ENCODE measurements at regions not wholly inside any gene's neighbourhood (a gene's known extent, or its start where the extent isn't known, plus 50 kb on each side); places are given as distances from the start of the nearest gene placed in this dataset.
"Not testable (repeated sequence)": the region's sequence is repeated elsewhere in the genome, so short reads cannot be mapped to it uniquely, and the experiment has no call there.

GRCh38 chr13:73162912-73163911 lies 104.4 kb downstream of the KLF5 start:
- no peak for DNase-seq
- TF ChIP-seq GATA1 (IDR thresholded peaks at IDR 0.05; ENCODE audit: low read depth, low read length) (no peak), POLR2A (IDR thresholded peaks at IDR 0.05; ENCODE audit: low read length) (no peak)

- not testable (repeated sequence) for DNase-seq
Measured at GRCh38 chr13:73160371-73161031, 101.7 kb downstream of the KLF5 start.

GRCh38 chr13:73158851-73159250 lies 100.0 kb downstream of the KLF5 start:
- DNase-seq = no peak
- no peak for TF ChIP-seq GATA1 (IDR thresholded peaks at IDR 0.05; ENCODE audit: low read depth, low read length)
- no peak for TF ChIP-seq POLR2A (IDR thresholded peaks at IDR 0.05; ENCODE audit: low read length)

GRCh38 chr13:73157031-73157430 lies 98.2 kb downstream of the KLF5 start:
- no peak for TF ChIP-seq POLR2A (IDR thresholded peaks at IDR 0.05; ENCODE audit: low read length)
- TF ChIP-seq GATA1 (IDR thresholded peaks at IDR 0.05; ENCODE audit: low read depth, low read length) = no peak
- DNase-seq = no peak

- DNase-seq = no peak
- TF ChIP-seq GATA1 (IDR thresholded peaks at IDR 0.05; ENCODE audit: low read depth, low read length) = no peak
- TF ChIP-seq POLR2A (IDR thresholded peaks at IDR 0.05; ENCODE audit: low read length) = no peak
Measured at GRCh38 chr13:73146707-73147106, 87.9 kb downstream of the KLF5 start.

GRCh38 chr13:73142071-73142470 lies 83.3 kb downstream of the KLF5 start:
- no peak for DNase-seq
- TF ChIP-seq GATA1 (IDR thresholded peaks at IDR 0.05; ENCODE audit: low read depth, low read length) (no peak), POLR2A (IDR thresholded peaks at IDR 0.05; ENCODE audit: low read length) (no peak)

- TF ChIP-seq POLR2A (IDR thresholded peaks at IDR 0.05; ENCODE audit: low read length) = no peak
- no peak for TF ChIP-seq GATA1 (IDR thresholded peaks at IDR 0.05; ENCODE audit: low read depth, low read length)
- no peak for DNase-seq
Measured at GRCh38 chr13:73141292-73141771, 82.5 kb downstream of the KLF5 start.

- TF ChIP-seq GATA1 (IDR thresholded peaks at IDR 0.05; ENCODE audit: low read depth, low read length) (no peak), POLR2A (IDR thresholded peaks at IDR 0.05; ENCODE audit: low read length) (no peak)
Measured at GRCh38 chr13:73140801-73141200, 82.0 kb downstream of the KLF5 start.

GRCh38 chr13:73138638-73139491 lies 80.1 kb downstream of the KLF5 start:
- TF ChIP-seq GATA1 (IDR thresholded peaks at IDR 0.05; ENCODE audit: low read depth, low read length) = no peak
- no peak for TF ChIP-seq POLR2A (IDR thresholded peaks at IDR 0.05; ENCODE audit: low read length)
- DNase-seq = no peak

More at GRCh38 chr13:73140801-73141200, 82.0 kb downstream of the KLF5 start:
- DNase-seq = no peak

GRCh38 chr13:73138276-73138637 lies 79.5 kb downstream of the KLF5 start:
- TF ChIP-seq POLR2A (IDR thresholded peaks at IDR 0.05; ENCODE audit: low read length) (no peak), GATA1 (IDR thresholded peaks at IDR 0.05; ENCODE audit: low read depth, low read length) (no peak)
- DNase-seq = no peak

- no peak for DNase-seq
Measured at GRCh38 chr13:73136776-73137175, 78.0 kb downstream of the KLF5 start.

GRCh38 chr13:73133531-73133930 lies 74.7 kb downstream of the KLF5 start:
- TF ChIP-seq GATA1 (IDR thresholded peaks at IDR 0.05; ENCODE audit: low read depth, low read length) = no peak
- TF ChIP-seq POLR2A (IDR thresholded peaks at IDR 0.05; ENCODE audit: low read length) = no peak
- DNase-seq = no peak

More at GRCh38 chr13:73136776-73137175, 78.0 kb downstream of the KLF5 start:
- TF ChIP-seq GATA1 (IDR thresholded peaks at IDR 0.05; ENCODE audit: low read depth, low read length) = no peak
- TF ChIP-seq POLR2A (IDR thresholded peaks at IDR 0.05; ENCODE audit: low read length) = no peak

GRCh38 chr13:73131247-73131646 lies 72.4 kb downstream of the KLF5 start:
- no peak for DNase-seq
- TF ChIP-seq POLR2A (IDR thresholded peaks at IDR 0.05; ENCODE audit: low read length) (no peak), GATA1 (IDR thresholded peaks at IDR 0.05; ENCODE audit: low read depth, low read length) (no peak)

- TF ChIP-seq GATA1 (IDR thresholded peaks at IDR 0.05; ENCODE audit: low read depth, low read length) (no peak), POLR2A (IDR thresholded peaks at IDR 0.05; ENCODE audit: low read length) (no peak)
- no peak for DNase-seq
Measured at GRCh38 chr13:73129023-73129422, 70.2 kb downstream of the KLF5 start.
